H1 (cell line): ENCODE measurements at regions not wholly inside any gene's neighbourhood (a gene's known extent, or its start where the extent isn't known, plus 50 kb on each side); places are given as distances from the start of the nearest gene placed in this dataset.

ENCODE experiments used
- GTF2F1 ChIP-seq: IDR thresholded peaks from 2 replicates; pipeline ENCODE4 v1.6.1; 2012; ENCODE audit warnings: low read depth, low read length, improper control_type of control experiment, borderline replicate concordance
- SIRT6 ChIP-seq: IDR thresholded peaks from one replicate; pipeline ENCODE4 v1.7.1; 2012; ENCODE audit warnings: low read length, inconsistent platforms
- TF ChIP-seq, protein P1 (sequence below): fragments of 300-600 bp; sonication (generic); IDR thresholded peaks from 2 replicates; pipeline ENCODE4 v1.7.1; 2012; ENCODE audit warnings: low read length, moderate library complexity, mild to moderate bottlenecking, inconsistent platforms; ENCODE audit not compliant: insufficient replicate concordance

DNA sequence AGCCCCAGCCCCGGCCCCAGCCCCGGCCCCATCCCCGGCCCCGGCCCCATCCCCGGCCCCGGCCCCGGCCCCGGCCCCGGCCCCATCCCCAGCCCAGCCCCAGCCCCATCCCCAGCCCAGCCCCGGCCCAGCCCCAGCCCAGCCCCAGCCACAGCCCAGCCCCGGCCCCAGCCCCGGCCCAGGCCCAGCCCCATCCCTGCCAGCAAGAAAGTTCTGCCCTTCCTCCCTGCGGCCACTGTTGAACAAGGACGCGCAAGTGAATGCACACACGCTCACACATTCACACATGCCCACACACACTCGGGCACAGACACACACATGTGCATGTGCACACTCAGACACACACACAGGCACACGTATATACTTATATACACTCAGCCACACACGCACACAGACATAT is 287.0 kb downstream of the NDUFA10 start (continued):
- TF ChIP-seq, protein P1, sequence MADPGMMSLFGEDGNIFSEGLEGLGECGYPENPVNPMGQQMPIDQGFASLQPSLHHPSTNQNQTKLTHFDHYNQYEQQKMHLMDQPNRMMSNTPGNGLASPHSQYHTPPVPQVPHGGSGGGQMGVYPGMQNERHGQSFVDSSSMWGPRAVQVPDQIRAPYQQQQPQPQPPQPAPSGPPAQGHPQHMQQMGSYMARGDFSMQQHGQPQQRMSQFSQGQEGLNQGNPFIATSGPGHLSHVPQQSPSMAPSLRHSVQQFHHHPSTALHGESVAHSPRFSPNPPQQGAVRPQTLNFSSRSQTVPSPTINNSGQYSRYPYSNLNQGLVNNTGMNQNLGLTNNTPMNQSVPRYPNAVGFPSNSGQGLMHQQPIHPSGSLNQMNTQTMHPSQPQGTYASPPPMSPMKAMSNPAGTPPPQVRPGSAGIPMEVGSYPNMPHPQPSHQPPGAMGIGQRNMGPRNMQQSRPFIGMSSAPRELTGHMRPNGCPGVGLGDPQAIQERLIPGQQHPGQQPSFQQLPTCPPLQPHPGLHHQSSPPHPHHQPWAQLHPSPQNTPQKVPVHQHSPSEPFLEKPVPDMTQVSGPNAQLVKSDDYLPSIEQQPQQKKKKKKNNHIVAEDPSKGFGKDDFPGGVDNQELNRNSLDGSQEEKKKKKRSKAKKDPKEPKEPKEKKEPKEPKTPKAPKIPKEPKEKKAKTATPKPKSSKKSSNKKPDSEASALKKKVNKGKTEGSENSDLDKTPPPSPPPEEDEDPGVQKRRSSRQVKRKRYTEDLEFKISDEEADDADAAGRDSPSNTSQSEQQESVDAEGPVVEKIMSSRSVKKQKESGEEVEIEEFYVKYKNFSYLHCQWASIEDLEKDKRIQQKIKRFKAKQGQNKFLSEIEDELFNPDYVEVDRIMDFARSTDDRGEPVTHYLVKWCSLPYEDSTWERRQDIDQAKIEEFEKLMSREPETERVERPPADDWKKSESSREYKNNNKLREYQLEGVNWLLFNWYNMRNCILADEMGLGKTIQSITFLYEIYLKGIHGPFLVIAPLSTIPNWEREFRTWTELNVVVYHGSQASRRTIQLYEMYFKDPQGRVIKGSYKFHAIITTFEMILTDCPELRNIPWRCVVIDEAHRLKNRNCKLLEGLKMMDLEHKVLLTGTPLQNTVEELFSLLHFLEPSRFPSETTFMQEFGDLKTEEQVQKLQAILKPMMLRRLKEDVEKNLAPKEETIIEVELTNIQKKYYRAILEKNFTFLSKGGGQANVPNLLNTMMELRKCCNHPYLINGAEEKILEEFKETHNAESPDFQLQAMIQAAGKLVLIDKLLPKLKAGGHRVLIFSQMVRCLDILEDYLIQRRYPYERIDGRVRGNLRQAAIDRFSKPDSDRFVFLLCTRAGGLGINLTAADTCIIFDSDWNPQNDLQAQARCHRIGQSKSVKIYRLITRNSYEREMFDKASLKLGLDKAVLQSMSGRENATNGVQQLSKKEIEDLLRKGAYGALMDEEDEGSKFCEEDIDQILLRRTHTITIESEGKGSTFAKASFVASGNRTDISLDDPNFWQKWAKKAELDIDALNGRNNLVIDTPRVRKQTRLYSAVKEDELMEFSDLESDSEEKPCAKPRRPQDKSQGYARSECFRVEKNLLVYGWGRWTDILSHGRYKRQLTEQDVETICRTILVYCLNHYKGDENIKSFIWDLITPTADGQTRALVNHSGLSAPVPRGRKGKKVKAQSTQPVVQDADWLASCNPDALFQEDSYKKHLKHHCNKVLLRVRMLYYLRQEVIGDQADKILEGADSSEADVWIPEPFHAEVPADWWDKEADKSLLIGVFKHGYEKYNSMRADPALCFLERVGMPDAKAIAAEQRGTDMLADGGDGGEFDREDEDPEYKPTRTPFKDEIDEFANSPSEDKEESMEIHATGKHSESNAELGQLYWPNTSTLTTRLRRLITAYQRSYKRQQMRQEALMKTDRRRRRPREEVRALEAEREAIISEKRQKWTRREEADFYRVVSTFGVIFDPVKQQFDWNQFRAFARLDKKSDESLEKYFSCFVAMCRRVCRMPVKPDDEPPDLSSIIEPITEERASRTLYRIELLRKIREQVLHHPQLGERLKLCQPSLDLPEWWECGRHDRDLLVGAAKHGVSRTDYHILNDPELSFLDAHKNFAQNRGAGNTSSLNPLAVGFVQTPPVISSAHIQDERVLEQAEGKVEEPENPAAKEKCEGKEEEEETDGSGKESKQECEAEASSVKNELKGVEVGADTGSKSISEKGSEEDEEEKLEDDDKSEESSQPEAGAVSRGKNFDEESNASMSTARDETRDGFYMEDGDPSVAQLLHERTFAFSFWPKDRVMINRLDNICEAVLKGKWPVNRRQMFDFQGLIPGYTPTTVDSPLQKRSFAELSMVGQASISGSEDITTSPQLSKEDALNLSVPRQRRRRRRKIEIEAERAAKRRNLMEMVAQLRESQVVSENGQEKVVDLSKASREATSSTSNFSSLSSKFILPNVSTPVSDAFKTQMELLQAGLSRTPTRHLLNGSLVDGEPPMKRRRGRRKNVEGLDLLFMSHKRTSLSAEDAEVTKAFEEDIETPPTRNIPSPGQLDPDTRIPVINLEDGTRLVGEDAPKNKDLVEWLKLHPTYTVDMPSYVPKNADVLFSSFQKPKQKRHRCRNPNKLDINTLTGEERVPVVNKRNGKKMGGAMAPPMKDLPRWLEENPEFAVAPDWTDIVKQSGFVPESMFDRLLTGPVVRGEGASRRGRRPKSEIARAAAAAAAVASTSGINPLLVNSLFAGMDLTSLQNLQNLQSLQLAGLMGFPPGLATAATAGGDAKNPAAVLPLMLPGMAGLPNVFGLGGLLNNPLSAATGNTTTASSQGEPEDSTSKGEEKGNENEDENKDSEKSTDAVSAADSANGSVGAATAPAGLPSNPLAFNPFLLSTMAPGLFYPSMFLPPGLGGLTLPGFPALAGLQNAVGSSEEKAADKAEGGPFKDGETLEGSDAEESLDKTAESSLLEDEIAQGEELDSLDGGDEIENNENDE: no peak
- no peak for TF ChIP-seq GTF2F1
- TF ChIP-seq SIRT6: no peak
